HFFc6 (cell line): ENCODE measurements at regions not wholly inside any gene's neighbourhood (a gene's known extent, or its start where the extent isn't known, plus 50 kb on each side); places are given as distances from the start of the nearest gene placed in this dataset.

Experiments used
- DNase-seq: peaks from one replicate; pipeline ENCODE4 v3.0.0-alpha.2; 2018
- H3K27ac Mint-ChIP-seq: 2 replicates; pipeline ENCODE4 v1.8.0; 2020; ENCODE audit warnings: mild to moderate bottlenecking, mixed read lengths
- H3K27me3 Mint-ChIP-seq: 2 replicates; pipeline ENCODE4 v1.8.0; 2021; ENCODE audit warnings: mild to moderate bottlenecking, moderate library complexity, mixed read lengths; ENCODE audit not compliant: insufficient read depth
- H3K36me3 Mint-ChIP-seq: 2 replicates; pipeline ENCODE4 v1.8.0; 2021; ENCODE audit warnings: low read depth, mixed read lengths
- H3K4me1 Mint-ChIP-seq: 2 replicates; pipeline ENCODE4 v1.8.0; 2020; ENCODE audit warnings: low read depth, mixed read lengths
- H3K4me3 Mint-ChIP-seq: 2 replicates; pipeline ENCODE4 v1.8.0; 2020; ENCODE audit warnings: mild to moderate bottlenecking, moderate library complexity, mixed read lengths
- H3K9me3 Mint-ChIP-seq: 2 replicates; pipeline ENCODE4 v1.8.0; 2020; ENCODE audit warnings: mild to moderate bottlenecking, mixed read lengths
- TF ChIP-seq, protein P1 (sequence below): fragments of 200-600 bp; sonication (generic); IDR thresholded peaks from 2 replicates; pipeline ENCODE4 v1.5.0; 2021; ENCODE audit warnings: antibody characterized with exemption, mild to moderate bottlenecking

DNA sequence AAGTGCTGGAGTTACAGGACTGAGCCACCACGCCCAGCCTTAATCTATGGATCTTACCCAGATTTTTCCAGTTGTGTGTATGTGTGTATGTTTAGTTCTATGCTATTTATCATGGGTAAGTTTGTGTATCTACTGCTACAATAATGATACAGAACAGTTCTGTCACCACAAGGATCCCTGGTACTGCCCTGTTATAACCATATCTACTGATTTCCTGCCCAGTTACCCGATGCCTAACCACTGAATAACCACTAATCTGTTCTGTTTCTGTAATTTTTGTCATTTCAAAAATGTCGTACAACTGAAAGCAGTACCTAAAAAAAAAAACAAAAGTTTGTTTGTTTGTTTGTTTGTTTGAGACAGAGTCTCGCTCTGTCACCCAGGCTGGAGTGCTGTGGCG is 123.7 kb upstream of the RAP2B start:
- Mint-ChIP-seq H3K9me3 (no peaks in the 10 kb centered on the region), H3K36me3 (no peaks in the 10 kb centered on the region)

GRCh38 chr3:153038779-153039178 is 123.2 kb upstream of the RAP2B start:
- peaks cover 18% of the 10 kb centered on the region for H3K4me1 Mint-ChIP-seq

More for the DNA sequence above, 123.7 kb upstream of the RAP2B start:
- Mint-ChIP-seq H3K4me1 (peaks cover 14% of the 10 kb centered on the region), H3K4me3 (no peak overlapping the region), H3K27ac (no peak overlapping the region), H3K27me3 (no peaks in the 10 kb centered on the region; the same call in 1 of the 2 replicates)
- TF ChIP-seq, protein P1, sequence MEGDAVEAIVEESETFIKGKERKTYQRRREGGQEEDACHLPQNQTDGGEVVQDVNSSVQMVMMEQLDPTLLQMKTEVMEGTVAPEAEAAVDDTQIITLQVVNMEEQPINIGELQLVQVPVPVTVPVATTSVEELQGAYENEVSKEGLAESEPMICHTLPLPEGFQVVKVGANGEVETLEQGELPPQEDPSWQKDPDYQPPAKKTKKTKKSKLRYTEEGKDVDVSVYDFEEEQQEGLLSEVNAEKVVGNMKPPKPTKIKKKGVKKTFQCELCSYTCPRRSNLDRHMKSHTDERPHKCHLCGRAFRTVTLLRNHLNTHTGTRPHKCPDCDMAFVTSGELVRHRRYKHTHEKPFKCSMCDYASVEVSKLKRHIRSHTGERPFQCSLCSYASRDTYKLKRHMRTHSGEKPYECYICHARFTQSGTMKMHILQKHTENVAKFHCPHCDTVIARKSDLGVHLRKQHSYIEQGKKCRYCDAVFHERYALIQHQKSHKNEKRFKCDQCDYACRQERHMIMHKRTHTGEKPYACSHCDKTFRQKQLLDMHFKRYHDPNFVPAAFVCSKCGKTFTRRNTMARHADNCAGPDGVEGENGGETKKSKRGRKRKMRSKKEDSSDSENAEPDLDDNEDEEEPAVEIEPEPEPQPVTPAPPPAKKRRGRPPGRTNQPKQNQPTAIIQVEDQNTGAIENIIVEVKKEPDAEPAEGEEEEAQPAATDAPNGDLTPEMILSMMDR, result no peak
- DNase-seq, result no peak

GRCh38 chr3:153041181-153041580 is 120.8 kb upstream of the RAP2B start:
- TF ChIP-seq, protein P1, result no peak
- Mint-ChIP-seq H3K4me1 (peaks cover 31% of the 10 kb centered on the region), H3K4me3 (no peak overlapping the region), H3K27ac (no peak overlapping the region), H3K36me3 (no peaks in the 10 kb centered on the region), H3K27me3 (no peaks in the 10 kb centered on the region), H3K9me3 (no peaks in the 10 kb centered on the region)
- no peak for DNase-seq

More at GRCh38 chr3:153038779-153039178, 123.2 kb upstream of the RAP2B start:
- DNase-seq, result no peak
- TF ChIP-seq, protein P1, result no peak
- H3K27me3 Mint-ChIP-seq, result no peaks in the 10 kb centered on the region; the same call in 1 of the 2 replicates
- H3K4me3 Mint-ChIP-seq, result no peak overlapping the region
- no peak overlapping the region for H3K27ac Mint-ChIP-seq
- H3K36me3 Mint-ChIP-seq, result no peaks in the 10 kb centered on the region
- H3K9me3 Mint-ChIP-seq, result no peaks in the 10 kb centered on the region

- Mint-ChIP-seq H3K27me3 (no peaks in the 10 kb centered on the region), H3K9me3 (no peaks in the 10 kb centered on the region), H3K27ac (no peak overlapping the region), H3K36me3 (no peaks in the 10 kb centered on the region), H3K4me3 (no peak overlapping the region), H3K4me1 (peaks cover 31% of the 10 kb centered on the region)
- DNase-seq, result no peak
- TF ChIP-seq, protein P1, result no peak
Observed at GRCh38 chr3:153042088-153042487, 119.9 kb upstream of the RAP2B start.

- Mint-ChIP-seq H3K27ac (peak overlapping the region; percentile 78), H3K4me3 (peak overlapping the region; percentile 82), H3K9me3 (no peaks in the 10 kb centered on the region), H3K36me3 (no peaks in the 10 kb centered on the region), H3K27me3 (no peaks in the 10 kb centered on the region), H3K4me1 (peaks cover 31% of the 10 kb centered on the region)
- peak; percentile 45 for DNase-seq
- TF ChIP-seq, protein P1, result no peak
Observed at GRCh38 chr3:153043729-153044328, 118.2 kb upstream of the RAP2B start.
